GM10248 (cell line): ENCODE measurements at regions not wholly inside any gene's neighbourhood (a gene's known extent, or its start where the extent isn't known, plus 50 kb on each side); places are given as distances from the start of the nearest gene placed in this dataset.

Experiments
- CTCF ChIA-PET: fragments of 300-600 bp; sonication (Branson Sonifier 250); formaldehyde crosslinking; extraction: SDS; loops from one replicate; lab custom pipeline; 2021; ENCODE audit warnings: antibody characterized with exemption; lab: Yijun Ruan, JAX
- POLR2A ChIA-PET: fragments of 350-650 bp; sonication (Branson Sonifier 250); formaldehyde crosslinking; extraction: SDS; loops from one replicate; lab custom pipeline; 2020; ENCODE audit warnings: antibody characterized with exemption; lab: Yijun Ruan, JAX
- DNase-seq: peaks from one replicate; pipeline ENCODE4 v3.0.0; 2012; ENCODE audit errors: extremely low spot score
- TF ChIP-seq, protein P1 (sequence below): IDR thresholded peaks from 2 replicates; pipeline ENCODE4 v1.5.1; 2012; ENCODE audit warnings: mild to moderate bottlenecking, low read depth; ENCODE audit errors: extremely low read depth, missing control alignments, control extremely low read depth

DNA sequence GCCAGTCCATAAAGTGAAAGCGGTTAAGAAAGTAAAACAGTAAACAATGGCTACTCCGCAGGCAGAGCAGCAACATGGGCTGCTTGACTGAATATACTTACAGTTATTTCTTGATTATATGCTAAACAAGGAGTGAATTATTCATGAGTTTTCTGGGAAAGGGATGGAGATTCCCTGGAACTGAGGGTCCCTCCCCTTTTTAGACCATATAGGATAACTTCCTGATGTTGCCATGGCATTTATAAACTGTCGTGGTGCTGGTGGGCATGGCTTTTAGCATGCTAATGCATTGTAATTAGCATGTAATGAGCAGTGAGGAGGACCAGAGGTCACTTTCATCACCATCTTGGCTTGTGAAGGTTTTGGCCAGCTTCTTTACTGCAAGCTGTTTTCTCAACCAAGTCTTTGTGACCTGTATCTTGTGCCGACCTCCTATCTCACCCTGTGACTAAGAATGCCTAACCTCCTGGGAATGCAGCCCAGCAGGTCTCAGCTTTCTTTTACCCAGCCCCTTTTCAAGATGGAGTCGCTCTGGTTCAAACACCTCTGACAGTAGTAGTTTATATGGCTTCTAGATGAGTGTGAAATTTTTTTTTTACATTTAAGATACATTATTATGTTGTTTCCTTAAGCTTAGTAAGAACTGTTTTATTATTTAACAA lies 514.8 kb upstream of the TENM3 start:
- POLR2A ChIA-PET: no interaction called here
- TF ChIP-seq, protein P1, sequence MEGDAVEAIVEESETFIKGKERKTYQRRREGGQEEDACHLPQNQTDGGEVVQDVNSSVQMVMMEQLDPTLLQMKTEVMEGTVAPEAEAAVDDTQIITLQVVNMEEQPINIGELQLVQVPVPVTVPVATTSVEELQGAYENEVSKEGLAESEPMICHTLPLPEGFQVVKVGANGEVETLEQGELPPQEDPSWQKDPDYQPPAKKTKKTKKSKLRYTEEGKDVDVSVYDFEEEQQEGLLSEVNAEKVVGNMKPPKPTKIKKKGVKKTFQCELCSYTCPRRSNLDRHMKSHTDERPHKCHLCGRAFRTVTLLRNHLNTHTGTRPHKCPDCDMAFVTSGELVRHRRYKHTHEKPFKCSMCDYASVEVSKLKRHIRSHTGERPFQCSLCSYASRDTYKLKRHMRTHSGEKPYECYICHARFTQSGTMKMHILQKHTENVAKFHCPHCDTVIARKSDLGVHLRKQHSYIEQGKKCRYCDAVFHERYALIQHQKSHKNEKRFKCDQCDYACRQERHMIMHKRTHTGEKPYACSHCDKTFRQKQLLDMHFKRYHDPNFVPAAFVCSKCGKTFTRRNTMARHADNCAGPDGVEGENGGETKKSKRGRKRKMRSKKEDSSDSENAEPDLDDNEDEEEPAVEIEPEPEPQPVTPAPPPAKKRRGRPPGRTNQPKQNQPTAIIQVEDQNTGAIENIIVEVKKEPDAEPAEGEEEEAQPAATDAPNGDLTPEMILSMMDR: no peak
- CTCF ChIA-PET: interaction anchor here (1.4 to 1.6 kb wide), 2 partner anchors 12 to 44 kb away, joined by 3 to 5 read pairs; no protein-coding TSS in a partner anchor
- no peak for DNase-seq

DNA sequence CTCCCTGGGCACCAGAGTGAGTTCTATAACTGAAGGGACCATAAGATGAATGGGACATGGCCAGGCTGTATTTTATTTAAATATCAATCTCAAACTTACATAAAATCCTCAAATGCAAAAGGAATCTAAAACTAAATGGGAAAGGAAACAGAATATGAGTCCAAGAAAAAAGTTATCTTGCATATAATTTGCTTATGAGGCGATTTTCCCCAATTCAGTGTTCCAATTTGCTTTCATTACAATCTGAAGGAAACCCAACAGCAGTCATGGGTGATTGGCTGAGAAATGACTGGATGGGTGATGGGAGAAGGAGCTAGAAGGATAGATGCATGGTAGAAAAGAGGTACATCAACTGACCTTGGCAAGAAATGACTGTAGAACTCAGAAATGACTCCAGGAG lies 511.3 kb upstream of the TENM3 start:
- no peak for DNase-seq
- ChIA-PET CTCF (no interaction called here), POLR2A (no interaction called here)
- TF ChIP-seq, protein P1: no peak

DNA sequence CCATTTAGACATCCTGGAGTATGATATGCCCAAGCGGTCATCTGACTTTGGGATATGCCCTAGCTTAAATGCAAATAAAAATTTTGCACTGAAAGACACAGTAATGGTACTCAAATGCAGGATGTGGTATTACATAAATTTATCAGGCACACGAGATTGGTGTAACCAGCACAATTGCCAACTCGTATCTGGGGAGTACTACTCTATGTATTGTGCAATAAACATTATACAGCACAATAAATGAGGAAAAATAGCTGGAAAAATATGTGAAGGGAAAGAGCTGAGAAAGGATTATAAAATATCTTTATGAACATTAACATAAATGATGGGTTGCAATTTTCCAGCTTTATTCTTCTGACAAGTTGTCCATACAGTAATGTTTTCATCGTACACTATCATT lies 505.5 kb upstream of the TENM3 start:
- POLR2A ChIA-PET: no interaction called here
- CTCF ChIA-PET: no interaction called here
- DNase-seq: no peak
- TF ChIP-seq, protein P1: no peak

DNA sequence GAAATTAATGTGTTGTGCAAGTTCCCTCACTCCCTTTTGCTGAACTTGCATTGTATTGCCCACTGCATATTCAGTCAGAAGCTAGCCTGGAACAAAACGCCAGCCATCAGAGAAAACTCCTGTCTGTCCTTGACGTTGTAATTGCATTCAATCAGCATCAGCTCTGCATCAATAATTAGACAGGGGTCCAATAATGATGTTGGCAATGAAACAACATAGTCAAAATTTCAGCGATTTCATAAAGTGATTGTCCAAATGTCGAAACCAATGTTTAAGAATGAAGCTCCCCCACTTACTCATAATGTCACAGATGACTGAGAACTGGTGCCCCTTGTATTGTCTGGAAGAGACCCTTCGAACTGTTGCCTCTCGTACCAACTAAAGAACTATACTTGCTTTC lies 504.2 kb upstream of the TENM3 start:
- TF ChIP-seq, protein P1: no peak
- POLR2A ChIA-PET: no interaction called here
- CTCF ChIA-PET: interaction anchor here (1.4 kb wide), 1 partner anchor 23 kb away, joined by 3 read pairs; no protein-coding TSS in a partner anchor
- no peak for DNase-seq

DNA sequence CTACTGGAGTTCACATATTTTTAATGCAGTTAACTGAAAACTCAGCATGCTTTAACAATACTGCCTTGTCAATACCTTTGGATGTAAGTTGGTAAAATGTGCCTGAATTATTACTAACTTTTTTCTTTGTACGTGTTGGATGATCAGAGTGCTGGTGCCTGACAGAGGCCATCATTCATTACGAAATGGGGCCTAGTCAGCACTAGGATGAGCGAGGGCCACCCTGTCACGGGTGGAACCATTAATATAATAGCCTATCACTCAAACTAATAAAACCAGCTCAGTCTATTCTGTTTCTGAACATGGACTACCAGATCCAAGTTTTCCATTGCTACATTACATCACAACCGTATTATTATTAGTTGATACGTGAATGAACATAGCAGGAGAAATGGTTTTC lies 501.7 kb upstream of the TENM3 start:
- no peak for DNase-seq
- CTCF ChIA-PET: no interaction called here
- POLR2A ChIA-PET: no interaction called here
- TF ChIP-seq, protein P1: no peak

DNA sequence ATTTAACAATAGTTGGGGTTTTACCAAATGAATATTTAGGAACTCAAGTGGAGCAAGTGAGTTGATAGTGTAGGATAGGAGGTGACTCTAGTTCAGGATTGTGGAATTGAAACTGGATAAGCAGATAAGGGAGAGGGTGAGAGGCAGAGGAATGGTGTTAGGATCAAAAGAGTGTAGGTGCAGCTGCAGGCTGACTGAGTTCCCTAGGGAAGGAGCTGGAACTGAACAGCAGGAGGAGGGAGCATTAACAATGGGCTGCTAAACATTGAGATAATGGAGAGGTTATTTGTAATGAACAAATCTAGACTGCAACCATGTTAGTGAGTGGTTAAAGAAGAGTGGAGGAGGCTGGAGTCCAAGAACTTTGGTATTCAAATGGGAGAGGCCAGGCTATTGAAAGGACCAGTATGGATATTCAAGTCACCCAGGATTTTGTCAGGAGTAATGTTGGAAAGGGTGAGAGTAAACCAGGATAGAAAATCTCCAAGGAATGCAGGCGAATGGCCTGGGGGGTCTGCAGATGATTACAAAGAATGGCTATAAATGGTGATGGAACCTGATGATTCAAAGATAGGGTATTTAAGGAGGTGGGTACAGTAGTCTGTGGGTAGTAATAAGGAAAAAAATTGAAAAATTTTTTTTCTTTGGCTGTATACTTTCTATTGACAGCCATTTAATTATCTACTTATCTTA lies 497.1 kb upstream of the TENM3 start:
- POLR2A ChIA-PET: no interaction called here
- CTCF ChIA-PET: no interaction called here
- no peak for DNase-seq
- TF ChIP-seq, protein P1: no peak
